Spinal cord (tissue), 9 donors: ENCODE measurements at regions not wholly inside any gene's neighbourhood (a gene's known extent, or its start where the extent isn't known, plus 50 kb on each side); places are given as distances from the start of the nearest gene placed in this dataset.
A peak's percentile ranks its signal among the peaks of the same experiment; 100 is the strongest.

Experiments used
- DNase-seq, 6 donors: peaks; one replicate each; pipeline versions ENCODE4 v3.0.0 to v3.0.0-alpha.2; 2013 to 2015; ENCODE audit warnings: low spot score in 6 of 6, low read depth in 4 of 6
- H3K27ac ChIP-seq: one replicate; pipeline ENCODE4 v1.5.1; 2013; ENCODE audit warnings: low read depth, low read length, control low read depth
- H3K27me3 ChIP-seq: one replicate; pipeline ENCODE4 v1.6.1; 2013; ENCODE audit warnings: low read length; ENCODE audit not compliant: control insufficient read depth, insufficient read depth
- H3K36me3 ChIP-seq: one replicate; pipeline ENCODE4 v1.6.1; 2013; ENCODE audit warnings: low read length; ENCODE audit not compliant: control insufficient read depth, insufficient read depth
- H3K4me1 ChIP-seq: one replicate; pipeline ENCODE4 v1.6.1; 2013; ENCODE audit warnings: low read length; ENCODE audit not compliant: control insufficient read depth, insufficient read depth
- H3K4me3 ChIP-seq: one replicate; pipeline ENCODE4 v1.5.1; 2013; ENCODE audit warnings: low read depth, low read length, control low read depth
- H3K9me3 ChIP-seq: one replicate; pipeline ENCODE4 v1.6.1; 2013; ENCODE audit warnings: low read length; ENCODE audit not compliant: control insufficient read depth, insufficient read depth
- WGBS: methylation state at CpG from one replicate; pipeline ENCODE4 v1.1.5; 2013; ENCODE audit warnings: missing lambda C conversion rate; ENCODE audit not compliant: insufficient coverage; 5-methylcytosine and 5-hydroxymethylcytosine counted together
- donor health status: healthy.

- Histone ChIP-seq H3K4me1 (no peaks in the 10 kb centered on the region), H3K27ac (no peak overlapping the region), H3K36me3 (no peaks in the 10 kb centered on the region), H3K4me3 (no peak overlapping the region), H3K27me3 (no peaks in the 10 kb centered on the region), H3K9me3 (peaks cover 9% of the 10 kb centered on the region)
- DNase-seq: no peak
- 86% methylated on average over 1 of the region's 1 CpG for WGBS
Measured at GRCh38 chr15:36278219-36278618, 301.2 kb upstream of the CDIN1 start.

- Histone ChIP-seq H3K36me3 (no peaks in the 10 kb centered on the region), H3K27me3 (no peaks in the 10 kb centered on the region), H3K4me3 (no peak overlapping the region), H3K27ac (no peak overlapping the region), H3K9me3 (peaks cover 4% of the 10 kb centered on the region), H3K4me1 (no peaks in the 10 kb centered on the region)
- no peak for DNase-seq
- no CpG with 5 or more reads among the region's 1 CpG for WGBS
Measured at GRCh38 chr15:36282821-36283220, 296.6 kb upstream of the CDIN1 start.

- Histone ChIP-seq H3K4me1 (no peaks in the 10 kb centered on the region), H3K9me3 (no peaks in the 10 kb centered on the region), H3K4me3 (no peak overlapping the region)
Measured at GRCh38 chr15:36284911-36285310, 294.5 kb upstream of the CDIN1 start.

GRCh38 chr15:36291501-36291900 lies 287.9 kb upstream of the CDIN1 start:
- no peak for DNase-seq
- Histone ChIP-seq H3K4me3 (no peak overlapping the region), H3K27me3 (no peaks in the 10 kb centered on the region), H3K36me3 (no peaks in the 10 kb centered on the region), H3K4me1 (no peaks in the 10 kb centered on the region), H3K27ac (no peak overlapping the region), H3K9me3 (no peaks in the 10 kb centered on the region)
- WGBS: no CpG with 5 or more reads among the region's 3 CpGs

More at GRCh38 chr15:36284911-36285310, 294.5 kb upstream of the CDIN1 start:
- H3K27ac ChIP-seq: no peak overlapping the region
- H3K36me3 ChIP-seq: no peaks in the 10 kb centered on the region
- H3K27me3 ChIP-seq: no peaks in the 10 kb centered on the region
- DNase-seq: no peak

GRCh38 chr15:36294359-36294758 lies 285.1 kb upstream of the CDIN1 start:
- peak in 2 of 6 donors; percentile 22 to 35 for DNase-seq
- WGBS: no CpG with 5 or more reads among the region's 1 CpG
- H3K4me1 ChIP-seq: no peaks in the 10 kb centered on the region
- no peak overlapping the region for H3K27ac ChIP-seq
- no peak overlapping the region for H3K4me3 ChIP-seq
- no peaks in the 10 kb centered on the region for H3K36me3 ChIP-seq
- no peaks in the 10 kb centered on the region for H3K9me3 ChIP-seq
- H3K27me3 ChIP-seq: no peaks in the 10 kb centered on the region

GRCh38 chr15:36301947-36302346 lies 277.5 kb upstream of the CDIN1 start:
- no peak overlapping the region for H3K4me3 ChIP-seq
- 17% methylated on average over 3 of the region's 5 CpGs for WGBS
- peak in 2 of 6 donors; percentile 11 to 53 for DNase-seq
- H3K27me3 ChIP-seq: no peaks in the 10 kb centered on the region
- H3K36me3 ChIP-seq: no peaks in the 10 kb centered on the region
- no peaks in the 10 kb centered on the region for H3K4me1 ChIP-seq
- H3K27ac ChIP-seq: no peak overlapping the region
- no peaks in the 10 kb centered on the region for H3K9me3 ChIP-seq

- DNase-seq: no peak
- no peaks in the 10 kb centered on the region for H3K9me3 ChIP-seq
- H3K4me3 ChIP-seq: no peak overlapping the region
- H3K27me3 ChIP-seq: no peaks in the 10 kb centered on the region
- H3K4me1 ChIP-seq: no peaks in the 10 kb centered on the region
- WGBS: no CpG with 5 or more reads among the region's 1 CpG
- H3K36me3 ChIP-seq: no peaks in the 10 kb centered on the region
- no peak overlapping the region for H3K27ac ChIP-seq
Measured at GRCh38 chr15:36313021-36313420, 266.4 kb upstream of the CDIN1 start.

- no peaks in the 10 kb centered on the region for H3K27me3 ChIP-seq
- no peak overlapping the region for H3K4me3 ChIP-seq
- no peaks in the 10 kb centered on the region for H3K4me1 ChIP-seq
- WGBS: no CpG with 5 or more reads among the region's 2 CpGs
- DNase-seq: no peak
- no peaks in the 10 kb centered on the region for H3K9me3 ChIP-seq
- no peaks in the 10 kb centered on the region for H3K36me3 ChIP-seq
- H3K27ac ChIP-seq: no peak overlapping the region
Measured at GRCh38 chr15:36313736-36314280, 265.6 kb upstream of the CDIN1 start.

- Histone ChIP-seq H3K9me3 (no peaks in the 10 kb centered on the region), H3K27ac (no peak overlapping the region), H3K36me3 (no peaks in the 10 kb centered on the region), H3K27me3 (no peaks in the 10 kb centered on the region), H3K4me3 (no peak overlapping the region), H3K4me1 (no peaks in the 10 kb centered on the region)
- DNase-seq: no peak
- 100% methylated on average over 1 of the region's 2 CpGs for WGBS
Measured at GRCh38 chr15:36315649-36316048, 263.8 kb upstream of the CDIN1 start.

- WGBS: 75% methylated on average over 2 of the region's 3 CpGs
- H3K27ac ChIP-seq: no peak overlapping the region
- H3K4me3 ChIP-seq: no peak overlapping the region
Measured at GRCh38 chr15:36323615-36324014, 255.8 kb upstream of the CDIN1 start.

More at GRCh38 chr15:36323615-36324014, 255.8 kb upstream of the CDIN1 start:
- H3K36me3 ChIP-seq: no peaks in the 10 kb centered on the region
- DNase-seq: no peak
- H3K4me1 ChIP-seq: no peaks in the 10 kb centered on the region
- no peaks in the 10 kb centered on the region for H3K9me3 ChIP-seq
- no peaks in the 10 kb centered on the region for H3K27me3 ChIP-seq
